Stimulated activated naive CD8-positive, alpha-beta T cell treated with anti-CD3 and anti-CD28 coated beads, Interleukin-15, Interleukin-2, amounts not matched to agents 100 ng/mL and 50 ng/mL, for 24 hours (primary cell): ENCODE measurements at regions not wholly inside any gene's neighbourhood (a gene's known extent, or its start where the extent isn't known, plus 50 kb on each side); places are given as distances from the start of the nearest gene placed in this dataset.
"Not testable (repeated sequence)": the region's sequence is repeated elsewhere in the genome, so short reads cannot be mapped to it uniquely, and the experiment has no call there.

Experiments
- H3K27ac Mint-ChIP-seq: one replicate; pipeline ENCODE4 v1.8.0; 2021; ENCODE audit warnings: mild to moderate bottlenecking, mixed read lengths
- H3K27me3 Mint-ChIP-seq: one replicate; pipeline ENCODE4 v1.8.0; 2021; ENCODE audit warnings: mixed read lengths
- H3K36me3 Mint-ChIP-seq: one replicate; pipeline ENCODE4 v1.8.0; 2021; ENCODE audit warnings: low read depth, mixed read lengths
- H3K4me1 Mint-ChIP-seq: one replicate; pipeline ENCODE4 v1.8.0; 2021; ENCODE audit warnings: low read depth, mixed read lengths
- H3K4me3 Mint-ChIP-seq: one replicate; pipeline ENCODE4 v1.8.0; 2021; ENCODE audit warnings: mild to moderate bottlenecking, mixed read lengths
- H3K9me3 Mint-ChIP-seq: one replicate; pipeline ENCODE4 v1.8.0; 2021; ENCODE audit warnings: mixed read lengths

DNA sequence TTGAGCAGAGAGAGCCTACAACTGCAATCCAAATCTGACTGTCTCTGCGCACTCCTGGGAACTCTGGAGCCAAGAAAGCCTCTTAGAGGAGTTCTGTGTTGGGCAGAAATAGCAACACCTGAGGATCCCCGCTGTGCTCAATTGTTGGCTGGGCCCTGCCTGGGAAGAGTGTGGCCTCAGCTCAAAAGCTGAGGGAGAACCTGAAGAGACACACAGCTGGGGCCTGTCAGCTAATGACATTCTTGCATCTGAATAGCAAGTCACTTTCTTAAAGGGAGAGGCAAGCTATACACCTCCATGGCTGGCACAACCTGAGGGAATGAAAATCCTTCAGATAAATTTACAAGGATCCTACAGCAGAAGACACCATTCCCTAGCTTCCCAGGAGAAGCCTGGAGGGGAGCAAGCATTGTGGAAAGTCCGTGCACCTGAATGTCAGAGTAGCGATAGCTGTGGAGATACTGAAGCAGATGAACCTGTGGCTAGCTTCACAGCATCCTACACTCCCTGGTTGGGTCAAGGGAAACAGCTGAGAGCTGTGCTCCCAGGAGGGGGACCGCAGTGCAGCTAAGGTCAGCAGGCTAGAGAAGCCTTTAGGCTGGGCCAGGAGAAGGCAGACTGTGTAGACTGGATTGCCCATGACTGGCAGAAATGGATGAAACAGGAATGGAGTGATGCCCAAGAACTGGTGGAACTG is 159.9 kb upstream of the PFN2 start:
- Mint-ChIP-seq H3K27me3 (peaks cover 19% of the 10 kb centered on the region), H3K9me3 (no peaks in the 10 kb centered on the region), H3K4me3 (no peak overlapping the region), H3K36me3 (no peaks in the 10 kb centered on the region), H3K4me1 (no peaks in the 10 kb centered on the region), H3K27ac (no peak overlapping the region)

- Mint-ChIP-seq H3K4me3 (no peak overlapping the region), H3K27me3 (peaks cover 19% of the 10 kb centered on the region), H3K4me1 (no peaks in the 10 kb centered on the region), H3K36me3 (no peaks in the 10 kb centered on the region), H3K27ac (no peak overlapping the region), H3K9me3 (no peaks in the 10 kb centered on the region)
Measured at GRCh38 chr3:150129166-150129565, 158.5 kb upstream of the PFN2 start.

- H3K27ac Mint-ChIP-seq = no peak overlapping the region
Measured at GRCh38 chr3:150128126-150128525, 157.4 kb upstream of the PFN2 start.

GRCh38 chr3:150127011-150127490 is 156.4 kb upstream of the PFN2 start:
- no peaks in the 10 kb centered on the region for H3K4me1 Mint-ChIP-seq
- H3K9me3 Mint-ChIP-seq = no peaks in the 10 kb centered on the region
- peaks cover 13% of the 10 kb centered on the region for H3K27me3 Mint-ChIP-seq
- H3K4me3 Mint-ChIP-seq = no peak overlapping the region
- H3K27ac Mint-ChIP-seq = no peak overlapping the region
- H3K36me3 Mint-ChIP-seq = no peaks in the 10 kb centered on the region

More at GRCh38 chr3:150128126-150128525, 157.4 kb upstream of the PFN2 start:
- Mint-ChIP-seq H3K9me3 (no peaks in the 10 kb centered on the region), H3K27me3 (peaks cover 19% of the 10 kb centered on the region), H3K36me3 (no peaks in the 10 kb centered on the region), H3K4me1 (no peaks in the 10 kb centered on the region), H3K4me3 (no peak overlapping the region)

DNA sequence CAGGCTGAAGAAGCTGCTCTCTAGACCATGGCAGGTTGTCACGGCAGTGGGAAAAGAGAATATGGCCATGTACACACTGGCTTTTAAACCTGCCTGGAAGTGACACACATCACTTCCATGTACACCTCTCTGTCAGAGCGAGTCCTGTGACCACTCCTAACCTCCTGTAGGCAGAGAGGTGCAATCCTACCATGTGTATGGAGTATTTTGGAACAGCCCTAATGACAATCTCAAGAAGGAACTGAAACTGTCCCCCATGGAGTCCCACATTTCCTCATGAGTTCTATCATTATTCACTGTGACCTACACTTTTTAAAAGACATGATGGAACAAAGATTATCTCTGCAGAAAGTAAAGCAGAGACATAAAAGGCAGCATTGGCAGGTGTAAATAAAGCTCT is 153.4 kb upstream of the PFN2 start:
- H3K4me1 Mint-ChIP-seq = no peaks in the 10 kb centered on the region
- H3K36me3 Mint-ChIP-seq = no peaks in the 10 kb centered on the region
- no peaks in the 10 kb centered on the region for H3K9me3 Mint-ChIP-seq
- H3K27ac Mint-ChIP-seq = no peak overlapping the region
- H3K27me3 Mint-ChIP-seq = peaks cover 26% of the 10 kb centered on the region
- H3K4me3 Mint-ChIP-seq = no peak overlapping the region

GRCh38 chr3:150123249-150123648 is 152.6 kb upstream of the PFN2 start:
- H3K4me1 Mint-ChIP-seq, H3K27ac Mint-ChIP-seq, H3K9me3 Mint-ChIP-seq, H3K4me3 Mint-ChIP-seq, H3K36me3 Mint-ChIP-seq: not testable (repeated sequence)
- H3K27me3 Mint-ChIP-seq = peaks cover 32% of the 10 kb centered on the region

DNA sequence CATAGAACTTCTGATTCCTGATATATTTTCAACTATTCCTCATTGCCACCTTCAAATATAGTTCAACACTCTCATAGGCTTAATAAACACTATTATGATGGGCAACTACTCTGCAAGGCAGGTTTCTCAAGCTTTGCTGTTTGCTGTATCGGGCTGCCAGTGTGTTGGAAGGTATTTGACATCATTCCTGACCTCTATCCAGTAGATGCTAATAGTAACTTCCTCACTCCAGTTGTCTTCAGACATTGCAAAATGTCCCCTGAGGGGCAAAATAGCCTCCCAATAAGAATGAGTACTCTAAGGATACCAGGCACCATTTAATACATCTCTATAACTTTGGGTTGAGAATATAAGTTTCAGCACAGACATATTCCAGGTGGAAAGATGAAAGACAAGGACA is 147.5 kb upstream of the PFN2 start:
- no peaks in the 10 kb centered on the region for H3K4me1 Mint-ChIP-seq
- no peak overlapping the region for H3K27ac Mint-ChIP-seq
- no peaks in the 10 kb centered on the region for H3K9me3 Mint-ChIP-seq
- no peaks in the 10 kb centered on the region for H3K36me3 Mint-ChIP-seq
- H3K27me3 Mint-ChIP-seq = peaks cover 42% of the 10 kb centered on the region
- no peak overlapping the region for H3K4me3 Mint-ChIP-seq

- Mint-ChIP-seq H3K4me1 (no peaks in the 10 kb centered on the region), H3K27me3 (peaks cover 42% of the 10 kb centered on the region), H3K4me3 (no peak overlapping the region), H3K36me3 (no peaks in the 10 kb centered on the region), H3K9me3 (no peaks in the 10 kb centered on the region), H3K27ac (no peak overlapping the region)
Measured at GRCh38 chr3:150117076-150117475, 146.4 kb upstream of the PFN2 start.

DNA sequence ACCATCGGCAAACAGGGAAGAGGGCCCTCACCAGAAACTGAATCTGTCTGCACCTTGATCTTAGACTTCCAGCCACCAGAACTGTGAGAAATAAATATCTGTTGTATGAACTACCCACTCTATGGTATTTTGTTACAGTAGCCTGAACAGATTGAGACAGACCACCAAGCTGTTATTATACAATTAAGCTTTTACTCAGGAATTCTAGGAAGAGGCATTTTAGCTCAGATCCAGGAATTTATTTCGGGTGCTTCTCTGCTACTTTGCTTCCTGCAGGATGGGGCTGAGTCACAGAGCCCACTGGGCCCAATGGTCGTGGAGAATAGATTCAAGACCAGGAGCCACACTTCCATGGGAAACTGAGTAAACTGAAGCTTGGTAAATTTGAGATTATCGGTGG is 145.5 kb upstream of the PFN2 start:
- Mint-ChIP-seq H3K27ac (no peak overlapping the region), H3K9me3 (no peaks in the 10 kb centered on the region), H3K4me3 (no peak overlapping the region), H3K27me3 (peaks cover 39% of the 10 kb centered on the region), H3K4me1 (no peaks in the 10 kb centered on the region), H3K36me3 (no peaks in the 10 kb centered on the region)

GRCh38 chr3:150114873-150115540 is 144.3 kb upstream of the PFN2 start:
- no peak overlapping the region for H3K27ac Mint-ChIP-seq
- no peaks in the 10 kb centered on the region for H3K9me3 Mint-ChIP-seq
- no peaks in the 10 kb centered on the region for H3K36me3 Mint-ChIP-seq
- H3K4me1 Mint-ChIP-seq = no peaks in the 10 kb centered on the region
- H3K4me3 Mint-ChIP-seq = no peak overlapping the region
- peaks cover 30% of the 10 kb centered on the region for H3K27me3 Mint-ChIP-seq

GRCh38 chr3:150114273-150114672 is 143.6 kb upstream of the PFN2 start:
- Mint-ChIP-seq H3K4me1 (no peaks in the 10 kb centered on the region), H3K4me3 (no peak overlapping the region), H3K27ac (no peak overlapping the region), H3K27me3 (peaks cover 23% of the 10 kb centered on the region), H3K9me3 (no peaks in the 10 kb centered on the region), H3K36me3 (no peaks in the 10 kb centered on the region)

DNA sequence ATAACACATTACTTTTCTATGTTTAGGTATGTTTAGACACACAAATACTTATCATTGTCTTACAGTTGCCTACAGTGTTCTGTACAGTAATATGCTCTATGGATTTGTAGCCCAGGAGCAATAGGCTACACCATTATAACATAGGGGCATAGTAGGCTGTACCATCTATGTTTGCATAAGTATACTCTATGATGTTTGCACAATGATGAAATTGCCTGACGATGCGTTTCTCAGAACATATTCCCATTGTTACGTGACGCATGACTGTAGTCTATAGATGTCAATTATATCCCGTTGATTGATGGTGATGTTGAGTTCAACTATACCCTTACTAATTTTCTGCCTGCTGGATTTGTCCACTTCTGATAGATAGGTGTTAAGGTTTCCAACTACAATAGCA is 139.4 kb upstream of the PFN2 start:
- peaks cover 18% of the 10 kb centered on the region for H3K27me3 Mint-ChIP-seq
- no peaks in the 10 kb centered on the region for H3K36me3 Mint-ChIP-seq
- H3K27ac Mint-ChIP-seq = no peak overlapping the region
- H3K4me1 Mint-ChIP-seq = no peaks in the 10 kb centered on the region
- no peaks in the 10 kb centered on the region for H3K9me3 Mint-ChIP-seq
- no peak overlapping the region for H3K4me3 Mint-ChIP-seq

GRCh38 chr3:150107429-150108175 is 136.9 kb upstream of the PFN2 start:
- Mint-ChIP-seq H3K9me3 (no peaks in the 10 kb centered on the region), H3K27me3 (peaks cover 21% of the 10 kb centered on the region), H3K36me3 (no peaks in the 10 kb centered on the region), H3K27ac (no peak overlapping the region), H3K4me1 (no peaks in the 10 kb centered on the region), H3K4me3 (no peak overlapping the region)

DNA sequence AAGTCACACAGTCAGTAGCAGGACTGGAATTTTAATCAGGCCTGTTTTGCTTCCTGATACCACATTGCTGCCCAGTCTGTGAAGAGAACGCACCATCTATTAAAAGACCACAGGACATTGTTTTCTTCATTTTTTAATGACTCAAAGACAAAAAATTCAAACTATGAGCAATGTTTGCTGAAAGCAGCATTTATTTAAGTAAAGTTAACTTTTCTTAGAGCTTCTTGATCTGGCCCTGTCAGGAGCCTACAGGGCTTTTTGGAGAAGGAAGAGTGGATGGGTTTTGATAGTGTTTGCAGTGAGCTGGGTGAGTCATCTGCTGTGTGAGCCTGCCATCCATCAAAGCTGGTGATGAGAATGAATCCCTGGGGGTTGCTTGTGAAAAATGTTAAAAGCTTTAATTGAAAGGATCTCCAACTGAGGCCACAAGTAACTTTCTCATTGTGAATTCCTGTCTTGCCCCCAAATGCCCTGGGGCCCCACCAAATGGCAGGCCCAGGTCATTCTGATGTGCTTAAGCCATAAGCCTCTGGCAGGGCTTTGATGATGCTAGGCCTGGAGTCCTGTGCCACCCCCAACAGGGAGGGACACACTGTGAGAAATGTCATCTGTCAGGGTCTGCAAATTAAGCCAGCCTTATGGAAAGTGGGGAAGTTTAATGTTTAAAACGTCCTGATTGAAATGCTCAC is 136.2 kb upstream of the PFN2 start:
- no peak overlapping the region for H3K27ac Mint-ChIP-seq
- H3K4me3 Mint-ChIP-seq = no peak overlapping the region
- H3K9me3 Mint-ChIP-seq = no peaks in the 10 kb centered on the region
- H3K4me1 Mint-ChIP-seq = no peaks in the 10 kb centered on the region
- H3K36me3 Mint-ChIP-seq = no peaks in the 10 kb centered on the region
- H3K27me3 Mint-ChIP-seq = peaks cover 21% of the 10 kb centered on the region
